ENCODE measurements at regions not wholly inside any gene's neighbourhood (a gene's known extent, or its start where the extent isn't known, plus 50 kb on each side); places are given as distances from the start of the nearest gene placed in this dataset.
"Not testable (repeated sequence)": the region's sequence is repeated elsewhere in the genome, so short reads cannot be mapped to it uniquely, and the experiment has no call there.

DNA sequence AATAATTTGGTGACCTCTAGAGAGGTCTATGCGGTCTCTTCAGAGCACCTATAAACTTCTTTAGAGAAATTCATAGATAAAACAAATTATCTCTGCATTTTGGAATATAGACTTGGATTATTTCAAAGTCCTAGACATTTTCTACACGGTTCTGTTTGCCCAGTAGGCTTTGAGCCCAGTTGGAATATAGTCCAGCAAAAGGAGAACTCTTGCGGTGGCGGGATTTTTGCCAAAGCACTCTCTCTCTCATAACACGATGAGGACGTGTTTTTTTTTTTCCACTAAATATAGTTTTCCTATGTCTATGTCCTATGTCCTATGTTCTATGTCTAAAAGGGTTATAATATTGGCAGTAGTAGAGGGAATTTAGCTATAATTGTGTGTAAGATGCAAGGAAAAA lies 164.9 kb upstream of the AGR3 start:
- DNase-seq (ENCODE audit: low read depth in 2 of 2): no peak

DNA sequence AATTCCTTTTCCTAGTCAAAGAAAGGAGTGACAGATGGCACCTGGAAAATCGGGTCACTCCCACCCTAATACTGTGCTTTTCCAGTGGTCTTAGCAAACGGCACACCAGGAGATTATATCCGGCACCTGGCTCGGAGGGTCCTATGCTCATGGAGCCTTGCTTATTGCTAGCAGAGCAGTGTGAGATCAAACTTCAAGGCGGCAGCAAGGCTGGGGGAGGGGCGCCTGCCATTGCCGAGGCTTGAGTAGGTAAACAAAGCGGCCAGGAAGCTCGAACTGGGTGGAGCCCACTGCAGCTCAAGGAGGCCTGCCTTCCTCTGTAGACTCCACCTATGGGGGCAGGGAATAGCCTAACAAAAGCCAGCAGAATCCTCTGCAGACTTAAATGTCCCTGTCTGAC lies 171.4 kb upstream of the AGR3 start:
- DNase-seq (ENCODE audit: low read depth in 2 of 2): not testable (repeated sequence)

DNA sequence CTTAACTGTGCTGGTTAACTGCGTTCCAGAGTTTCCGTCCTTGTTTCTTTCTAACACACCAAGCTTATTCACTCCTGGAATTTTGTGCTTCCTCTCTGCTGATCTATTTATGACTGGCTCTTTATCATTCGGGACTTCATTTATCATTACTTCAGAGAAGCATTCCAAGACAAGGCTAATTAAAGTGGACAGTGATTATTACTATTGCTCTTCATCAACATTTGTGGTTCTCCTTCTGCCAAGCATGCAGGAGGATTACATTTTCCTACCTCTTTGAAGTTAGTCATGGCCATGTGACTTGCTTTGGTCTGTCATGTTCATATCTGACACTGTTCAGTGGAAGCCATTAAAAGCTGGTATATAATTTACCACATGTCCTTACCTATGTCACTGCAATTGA lies 172.4 kb upstream of the AGR3 start:
- DNase-seq (ENCODE audit: low read depth in 2 of 2): no peak

GRCh38 chr7:17054836-17055235 lies 173.1 kb upstream of the AGR3 start:
- DNase-seq (ENCODE audit: low read depth in 2 of 2): no peak

- no peak for DNase-seq (ENCODE audit: low read depth in 2 of 2)
These were observed 173.8 kb upstream of the AGR3 start for GRCh38 chr7:17055596-17055995.

- no peak for DNase-seq (ENCODE audit: low read depth in 2 of 2)
These were observed 174.8 kb upstream of the AGR3 start for GRCh38 chr7:17056491-17057142.

DNA sequence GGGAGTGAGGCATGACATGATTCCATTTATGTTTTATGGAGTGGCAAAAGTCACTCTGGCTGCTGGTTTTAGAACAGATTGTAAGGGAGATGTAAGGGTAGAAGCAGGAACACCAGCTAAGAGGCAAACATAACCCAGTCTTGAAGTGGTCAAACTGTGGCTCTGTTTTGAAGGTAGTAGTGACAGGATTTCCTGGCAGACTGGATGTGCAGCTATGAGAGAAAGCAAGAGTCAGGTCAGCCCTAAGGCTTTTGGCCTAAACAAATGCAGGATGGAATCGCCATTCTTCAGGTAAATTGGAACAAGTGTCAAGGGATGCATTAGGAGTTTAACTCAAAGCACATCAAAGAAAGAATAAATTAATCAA lies 175.3 kb upstream of the AGR3 start:
- no peak for DNase-seq (ENCODE audit: low read depth in 2 of 2)

- no peak for DNase-seq (ENCODE audit: low read depth in 2 of 2)
These were observed 176.8 kb upstream of the AGR3 start for GRCh38 chr7:17058568-17058967.

DNA sequence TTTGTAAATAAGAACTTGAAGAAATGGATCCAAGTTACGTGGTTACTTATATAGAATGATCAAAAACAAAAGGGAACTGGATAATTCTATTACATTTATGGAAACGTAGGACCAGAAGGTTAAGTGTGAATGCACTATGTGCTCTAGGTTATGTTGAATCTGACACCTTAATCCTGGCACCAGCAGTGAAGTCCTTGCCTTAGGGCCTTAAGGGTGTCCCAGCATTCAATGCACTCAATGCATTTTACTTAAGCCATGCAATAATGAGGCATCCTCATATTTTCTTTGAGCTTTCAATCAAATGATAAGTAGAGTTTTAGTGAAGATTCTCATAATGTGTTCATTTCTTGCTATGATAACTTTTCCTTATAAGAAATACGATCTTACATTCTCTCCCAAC lies 178.3 kb upstream of the AGR3 start:
- DNase-seq (ENCODE audit: low read depth in 2 of 2): no peak

- no peak for DNase-seq (ENCODE audit: low read depth in 2 of 2)
These were observed 179.7 kb upstream of the AGR3 start for GRCh38 chr7:17061443-17061842.

DNA sequence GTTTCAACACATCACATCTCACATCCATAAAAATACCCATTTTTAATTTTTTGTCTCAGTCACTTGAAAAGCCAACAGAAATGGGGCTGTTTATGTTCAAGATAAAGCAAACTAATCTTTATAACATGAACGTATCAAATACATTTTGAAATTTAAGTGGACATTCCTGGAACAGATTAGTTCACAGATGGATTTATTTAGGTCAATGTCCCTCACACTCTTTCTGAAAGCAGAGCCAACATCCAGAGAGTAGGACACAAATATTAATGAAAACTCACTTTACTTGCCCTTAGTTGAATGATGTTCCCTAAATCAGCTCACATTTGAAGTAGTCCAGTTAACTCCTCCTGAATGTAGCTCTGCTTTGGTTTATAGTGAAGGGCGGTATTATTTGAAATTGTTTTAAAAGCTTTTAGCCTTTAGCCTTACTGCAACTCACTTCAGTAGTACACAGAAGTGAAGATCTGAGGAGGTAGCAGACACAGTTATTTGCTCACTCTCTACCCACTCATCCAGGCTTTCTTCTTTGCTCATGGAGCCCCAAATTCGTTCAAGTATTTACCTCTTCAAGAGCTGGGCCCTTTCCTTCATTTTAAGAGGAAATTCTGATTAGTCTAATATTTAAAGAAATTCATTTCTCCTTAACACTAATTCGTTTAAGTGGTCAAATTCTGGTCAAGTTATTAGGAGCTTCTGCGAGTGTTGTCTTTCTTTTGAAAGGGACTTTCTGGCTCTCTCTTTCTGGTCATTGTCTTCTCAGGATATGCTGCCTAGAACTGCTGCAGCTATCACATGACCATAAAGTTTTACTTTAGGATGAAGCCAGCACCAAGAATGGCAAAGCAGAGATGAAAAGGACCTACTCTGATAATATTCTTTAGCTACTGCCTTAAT lies 180.6 kb upstream of the AGR3 start:
- DNase-seq (ENCODE audit: low read depth in 2 of 2): no peak

GRCh38 chr7:17063045-17063383 lies 181.2 kb upstream of the AGR3 start:
- no peak for DNase-seq (ENCODE audit: low read depth in 2 of 2)

DNA sequence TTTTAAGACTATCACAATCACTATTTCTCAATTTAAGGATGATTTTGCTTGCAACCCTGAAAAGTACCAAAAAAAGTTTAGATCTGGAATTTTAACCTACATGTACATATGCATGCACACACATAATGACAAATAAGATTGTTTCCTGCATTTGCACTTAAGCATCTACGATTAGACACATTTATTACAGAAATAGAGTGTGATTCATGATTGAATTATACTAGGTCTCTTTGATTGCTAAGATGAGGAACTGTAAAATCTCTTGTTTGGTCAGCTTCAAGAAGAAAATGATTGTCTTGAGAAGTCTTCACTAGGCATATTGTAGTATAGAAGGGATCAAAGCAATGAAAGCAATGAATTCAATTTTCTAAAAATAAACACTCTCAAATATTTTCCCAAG lies 185.9 kb upstream of the AGR3 start:
- no peak for DNase-seq (ENCODE audit: low read depth in 2 of 2)

GRCh38 chr7:17069146-17069545 lies 187.4 kb upstream of the AGR3 start:
- DNase-seq (ENCODE audit: low read depth in 2 of 2): no peak

GRCh38 chr7:17070231-17070708 lies 188.5 kb upstream of the AGR3 start:
- DNase-seq (ENCODE audit: low read depth in 2 of 2): no peak

DNA sequence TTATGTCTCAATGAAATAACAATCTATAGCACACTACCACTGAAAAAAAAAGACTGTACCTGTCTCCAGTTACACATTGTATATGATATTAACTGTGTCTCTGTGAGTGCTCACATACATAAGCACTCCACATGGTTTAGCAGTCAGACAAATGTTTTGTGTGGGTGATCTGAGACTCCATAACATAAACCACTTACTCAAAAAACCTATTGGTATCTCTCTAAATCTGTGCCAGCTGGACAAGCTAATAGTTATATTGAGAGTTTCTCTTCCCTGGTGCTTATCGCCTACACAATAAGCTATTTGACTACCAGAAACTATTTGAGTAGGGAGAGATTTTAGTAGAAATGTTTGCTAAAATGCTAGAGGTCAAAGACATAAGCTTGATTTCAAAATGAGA lies 190.1 kb upstream of the AGR3 start:
- no peak for DNase-seq (ENCODE audit: low read depth in 2 of 2)

DNA sequence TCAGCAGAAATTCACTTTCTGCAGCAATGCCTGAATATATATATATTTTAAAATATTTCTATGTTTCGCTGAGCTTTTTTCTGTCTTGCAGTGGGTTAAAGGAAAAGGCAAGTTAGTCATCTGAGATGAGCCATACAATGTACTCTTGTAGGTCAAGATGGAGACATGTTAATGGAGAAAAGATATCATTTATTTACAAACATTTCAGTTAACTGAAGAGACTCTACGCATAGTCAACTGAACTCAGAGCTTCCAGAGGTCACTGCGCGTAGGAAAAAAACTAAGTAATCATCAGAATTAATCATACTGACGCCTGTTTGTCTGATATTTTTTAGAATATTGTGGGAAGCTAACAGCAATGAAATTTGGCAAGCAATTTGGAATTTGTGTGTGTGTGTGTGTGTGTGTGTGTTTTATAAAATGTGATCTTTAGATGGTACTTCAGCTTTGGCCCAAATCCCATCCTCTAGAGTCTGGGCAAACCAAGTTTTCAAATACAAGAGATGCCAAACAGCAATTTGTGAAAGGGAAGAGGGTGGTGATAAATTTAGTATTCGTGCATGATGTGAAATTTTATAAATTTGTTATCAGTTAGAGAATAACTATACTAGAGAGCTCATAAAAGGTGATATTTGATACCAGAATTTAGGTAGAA lies 193.9 kb upstream of the AGR3 start:
- no peak for DNase-seq (ENCODE audit: low read depth in 2 of 2)

GRCh38 chr7:17078298-17078697 lies 196.5 kb upstream of the AGR3 start:
- no peak for DNase-seq (ENCODE audit: low read depth in 2 of 2)

DNA sequence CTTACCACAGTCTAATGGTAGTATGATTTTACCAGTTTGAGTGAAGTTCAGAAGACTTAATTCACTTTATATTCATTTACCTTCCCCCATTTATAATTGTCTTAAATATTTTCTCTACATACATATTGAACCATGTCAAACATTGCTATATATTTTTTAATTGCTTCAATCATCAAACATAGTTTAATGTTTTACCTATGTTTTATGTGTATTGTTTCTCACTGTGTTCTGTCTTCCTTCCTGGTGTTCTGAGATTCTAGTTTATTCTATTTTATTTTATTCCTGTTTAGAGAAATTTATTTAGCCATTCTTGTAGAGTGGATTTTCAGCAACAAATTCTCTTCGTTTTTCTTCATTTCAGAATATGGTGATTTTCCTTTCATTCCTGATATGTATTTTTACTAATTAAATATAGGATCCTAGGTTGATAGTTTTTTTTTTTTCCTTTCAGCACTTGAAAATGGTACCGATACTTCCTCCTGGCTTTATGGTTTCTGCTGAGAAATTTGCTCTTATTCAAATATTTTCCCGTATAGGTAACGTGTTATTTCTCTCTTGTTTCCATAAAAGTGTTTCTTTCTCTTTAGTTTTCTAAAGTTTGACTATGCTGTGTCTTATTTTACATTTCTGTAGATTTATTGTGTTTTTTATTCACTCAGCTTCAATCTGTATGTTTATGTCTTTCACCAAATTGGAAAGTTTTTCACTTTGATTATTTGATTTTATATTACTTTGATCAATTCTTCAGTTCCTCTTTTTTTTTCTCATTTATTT lies 201.8 kb upstream of the AGR3 start:
- no peak for DNase-seq (ENCODE audit: low read depth in 2 of 2)

GRCh38 chr7:17084166-17084475 lies 202.3 kb upstream of the AGR3 start:
- DNase-seq (ENCODE audit: low read depth in 2 of 2): no peak

DNA sequence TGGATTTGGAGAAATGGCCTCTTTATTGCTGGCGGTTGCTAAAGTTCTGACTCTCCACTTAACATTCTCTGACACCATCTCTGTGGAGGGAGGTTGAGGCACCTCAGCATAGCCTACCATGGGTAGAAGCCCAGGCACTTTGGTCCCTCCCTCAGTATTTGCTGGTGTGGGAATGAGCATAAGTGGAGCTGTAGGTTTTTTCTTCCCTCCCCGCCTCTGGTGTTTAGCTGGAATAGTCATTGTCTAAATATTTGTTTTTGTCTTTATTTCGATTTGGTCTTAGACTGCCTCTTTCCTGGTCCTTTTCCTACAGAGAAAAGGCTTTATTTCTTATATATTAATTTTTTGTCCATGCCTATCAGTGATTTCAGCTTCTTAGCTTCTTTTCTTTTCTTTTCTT lies 203.4 kb upstream of the AGR3 start:
- no peak for DNase-seq (ENCODE audit: low read depth in 2 of 2)

GRCh38 chr7:17086403-17086802 lies 204.6 kb upstream of the AGR3 start:
- DNase-seq (ENCODE audit: low read depth in 2 of 2): no peak

Measured in fibroblast of skin of left biceps (primary cell).